ENCODE measurements at regions not wholly inside any gene's neighbourhood (a gene's known extent, or its start where the extent isn't known, plus 50 kb on each side); places are given as distances from the start of the nearest gene placed in this dataset.
A peak's percentile ranks its signal among the peaks of the same experiment; 100 is the strongest.

DNA sequence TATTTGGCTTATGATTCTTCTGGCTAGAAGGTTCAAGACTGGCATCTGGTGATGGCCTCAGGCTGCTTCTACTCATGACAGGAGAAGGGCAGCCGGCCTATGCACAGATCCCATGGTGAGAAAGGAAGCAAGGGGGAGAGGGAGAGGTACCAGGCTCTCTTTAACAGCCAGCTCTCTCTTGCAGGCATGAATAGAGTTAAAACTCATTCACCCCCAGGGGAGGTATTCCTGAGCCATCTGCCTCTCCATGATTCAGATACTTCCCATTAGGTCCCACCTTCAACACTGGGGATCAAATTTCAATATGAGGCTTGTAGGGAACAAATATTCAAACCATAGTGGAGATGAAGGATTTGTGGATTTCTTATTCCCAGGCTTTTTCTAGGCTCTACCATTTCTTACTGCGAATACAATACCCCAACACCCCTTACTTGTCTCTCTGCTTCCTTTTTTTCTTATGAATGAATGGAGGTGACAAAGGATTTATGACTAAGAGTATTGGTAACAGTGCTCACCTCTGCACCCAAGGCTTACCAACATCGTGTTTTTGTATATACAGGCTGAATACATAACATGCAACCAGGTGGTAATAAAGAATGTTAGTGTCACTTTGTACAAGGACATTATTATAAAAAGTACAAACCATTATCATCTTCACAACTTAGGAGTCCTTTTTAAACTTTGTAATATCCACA lies 454.6 kb upstream of the TRIB2 start:
- 79 to 89% methylated on average over 3 of the region's 3 CpGs for WGBS, 2 donors
- Histone ChIP-seq H3K27me3 (no peaks in the 10 kb centered on the region), H3K27ac (peak overlapping the region in 3 of 4 donors; percentile 23 to 55 (median 36)), H3K36me3 (no peaks in the 10 kb centered on the region), H3K4me1 (peaks cover 0 to 25% (median 19%) of the 10 kb centered on the region in 4 donors), H3K9me3 (no peaks in the 10 kb centered on the region), H3K4me3 (no peak overlapping the region)
- intact Hi-C loops (cut with DNase I) = no loop called here
- no peak for DNase-seq
- TF ChIP-seq, protein P1, sequence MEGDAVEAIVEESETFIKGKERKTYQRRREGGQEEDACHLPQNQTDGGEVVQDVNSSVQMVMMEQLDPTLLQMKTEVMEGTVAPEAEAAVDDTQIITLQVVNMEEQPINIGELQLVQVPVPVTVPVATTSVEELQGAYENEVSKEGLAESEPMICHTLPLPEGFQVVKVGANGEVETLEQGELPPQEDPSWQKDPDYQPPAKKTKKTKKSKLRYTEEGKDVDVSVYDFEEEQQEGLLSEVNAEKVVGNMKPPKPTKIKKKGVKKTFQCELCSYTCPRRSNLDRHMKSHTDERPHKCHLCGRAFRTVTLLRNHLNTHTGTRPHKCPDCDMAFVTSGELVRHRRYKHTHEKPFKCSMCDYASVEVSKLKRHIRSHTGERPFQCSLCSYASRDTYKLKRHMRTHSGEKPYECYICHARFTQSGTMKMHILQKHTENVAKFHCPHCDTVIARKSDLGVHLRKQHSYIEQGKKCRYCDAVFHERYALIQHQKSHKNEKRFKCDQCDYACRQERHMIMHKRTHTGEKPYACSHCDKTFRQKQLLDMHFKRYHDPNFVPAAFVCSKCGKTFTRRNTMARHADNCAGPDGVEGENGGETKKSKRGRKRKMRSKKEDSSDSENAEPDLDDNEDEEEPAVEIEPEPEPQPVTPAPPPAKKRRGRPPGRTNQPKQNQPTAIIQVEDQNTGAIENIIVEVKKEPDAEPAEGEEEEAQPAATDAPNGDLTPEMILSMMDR (IDR thresholded peaks at IDR 0.05) = no peak
- no peak for TF ChIP-seq EP300 (IDR thresholded peaks at IDR 0.05)

DNA sequence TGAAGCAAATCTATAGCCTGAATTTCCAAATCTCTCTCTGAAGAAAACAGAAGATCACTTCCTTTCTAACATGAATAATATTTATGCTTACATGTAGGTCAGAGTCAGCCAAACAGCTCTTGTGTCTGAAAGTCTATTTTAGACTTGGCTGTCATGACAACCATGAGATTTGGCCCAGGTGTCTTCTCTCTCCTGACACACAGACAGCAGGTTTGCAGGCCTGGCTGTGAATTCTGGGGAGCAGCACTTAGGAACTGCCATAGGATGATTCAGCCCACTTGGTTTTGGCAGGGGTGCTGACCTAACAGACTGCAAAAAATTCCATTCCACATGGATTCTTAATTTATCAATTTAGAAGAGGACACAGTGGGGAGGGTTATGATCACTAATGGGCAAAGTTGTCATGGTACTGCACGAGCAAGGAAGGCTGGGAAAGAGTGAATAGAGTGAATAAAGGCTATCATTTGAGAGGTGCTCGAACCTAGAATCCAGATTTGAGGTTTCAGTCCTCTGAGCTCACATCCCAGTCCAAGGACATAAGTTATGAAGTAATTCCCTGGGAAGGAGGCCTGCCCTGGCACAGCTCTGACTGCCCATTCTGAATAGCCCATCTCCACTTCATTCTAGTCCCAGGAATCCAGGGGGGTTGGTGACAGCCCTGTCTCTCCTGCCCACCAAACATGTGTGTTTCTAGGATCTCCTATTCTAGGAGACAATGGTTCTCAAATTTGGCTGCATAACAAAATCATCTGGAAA lies 453.9 kb upstream of the TRIB2 start:
- peak; percentile 77 for DNase-seq
- H3K27ac ChIP-seq = peak overlapping the region; percentile 17 to 55 (median 30)

DNA sequence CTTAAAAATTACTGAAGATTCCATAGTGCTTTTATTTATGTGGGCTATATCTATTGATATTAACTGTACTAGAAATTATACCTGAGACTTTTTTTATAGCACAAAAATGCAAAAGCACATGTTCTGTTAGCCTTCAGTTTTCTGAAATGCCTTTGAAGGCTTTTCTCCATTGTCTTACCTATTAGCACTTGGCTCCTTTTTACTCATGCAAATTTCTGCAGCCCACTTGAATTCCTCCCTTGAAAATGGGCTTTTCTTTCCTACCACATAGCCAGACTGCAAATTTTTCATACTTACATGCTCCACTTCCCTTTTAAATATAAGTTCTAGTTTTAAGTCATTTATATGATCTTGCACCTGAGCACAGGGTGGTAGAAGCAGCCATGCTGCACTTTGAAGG lies 453.0 kb upstream of the TRIB2 start:
- DNase-seq = no peak
- Histone ChIP-seq H3K4me1 (peaks cover 0 to 15% (median 13%) of the 10 kb centered on the region in 4 donors), H3K9me3 (no peaks in the 10 kb centered on the region), H3K36me3 (no peaks in the 10 kb centered on the region), H3K27me3 (no peaks in the 10 kb centered on the region), H3K4me3 (no peak overlapping the region), H3K27ac (no peak overlapping the region)
- TF ChIP-seq EP300 (IDR thresholded peaks at IDR 0.05) = no peak
- TF ChIP-seq POLR2A (IDR thresholded peaks at IDR 0.05) = no peak
- no peak for TF ChIP-seq POLR2AphosphoS5 (IDR thresholded peaks at IDR 0.05)
- TF ChIP-seq, protein P1 (IDR thresholded peaks at IDR 0.05) = no peak
- intact Hi-C loops (cut with DNase I) = no loop called here

More for the DNA sequence above, 453.9 kb upstream of the TRIB2 start:
- no peaks in the 10 kb centered on the region for H3K36me3 ChIP-seq
- no peak overlapping the region for H3K4me3 ChIP-seq
- peaks cover 0 to 18% (median 14%) of the 10 kb centered on the region in 4 donors for H3K4me1 ChIP-seq
- intact Hi-C loops (cut with DNase I) = no loop called here
- H3K27me3 ChIP-seq = no peaks in the 10 kb centered on the region
- no peaks in the 10 kb centered on the region for H3K9me3 ChIP-seq
- 45 to 58% methylated on average over 2 of the region's 2 CpGs for WGBS, 2 donors
- peak in 1 of 4 donors; percentile 23 for TF ChIP-seq POLR2AphosphoS5 (IDR thresholded peaks at IDR 0.05)
- TF ChIP-seq POLR2A (IDR thresholded peaks at IDR 0.05) = no peak

DNA sequence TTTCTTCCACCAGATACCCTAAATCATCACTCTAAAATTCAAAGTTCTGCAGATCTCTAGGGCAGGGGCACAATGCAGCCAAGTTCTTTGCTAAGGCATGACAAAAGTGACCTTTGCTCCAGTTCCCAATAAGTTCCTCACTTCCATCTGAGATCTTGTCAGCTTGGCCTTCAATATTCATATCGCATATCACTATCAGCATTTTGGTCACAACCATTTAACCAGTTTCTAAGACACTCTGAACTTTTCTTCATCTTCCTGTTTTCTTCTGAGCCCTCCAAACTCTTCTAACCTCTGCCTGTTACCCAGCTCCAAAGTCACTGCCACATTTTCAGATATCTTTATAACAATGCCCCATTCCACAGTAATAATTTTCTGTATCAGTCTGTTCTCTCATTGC lies 452.6 kb upstream of the TRIB2 start:
- Histone ChIP-seq H3K4me1 (peaks cover 0 to 15% (median 13%) of the 10 kb centered on the region in 4 donors), H3K4me3 (no peak overlapping the region), H3K9me3 (no peaks in the 10 kb centered on the region), H3K27ac (no peak overlapping the region), H3K27me3 (no peaks in the 10 kb centered on the region), H3K36me3 (no peaks in the 10 kb centered on the region)
- TF ChIP-seq EP300 (IDR thresholded peaks at IDR 0.05) = no peak
- no peak for TF ChIP-seq POLR2AphosphoS5 (IDR thresholded peaks at IDR 0.05)
- TF ChIP-seq, protein P1 (IDR thresholded peaks at IDR 0.05) = no peak
- TF ChIP-seq POLR2A (IDR thresholded peaks at IDR 0.05) = no peak
- no peak for DNase-seq
- intact Hi-C loops (cut with DNase I) = no loop called here
- WGBS, 2 donors = 84 to 96% methylated on average over 1 of the region's 1 CpG

DNA sequence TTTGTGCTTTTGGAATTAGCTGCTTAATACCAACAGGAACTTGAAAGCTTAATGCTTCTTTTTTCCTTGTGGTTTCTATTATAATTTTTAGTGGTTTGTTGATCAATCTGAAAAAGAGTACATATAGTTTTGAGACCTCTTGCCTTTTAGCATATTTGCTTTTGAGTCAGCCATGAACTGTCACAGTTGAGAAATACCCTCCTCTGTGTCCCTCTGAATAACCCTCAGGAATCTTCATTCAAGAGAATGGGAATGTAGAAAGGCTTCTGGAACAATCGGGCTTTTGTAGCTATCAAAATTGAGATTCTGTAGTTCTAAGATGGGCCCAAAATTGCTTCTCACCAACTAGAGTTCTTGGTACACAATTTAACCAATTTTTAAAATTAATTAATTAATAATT lies 451.1 kb upstream of the TRIB2 start:
- H3K4me1 ChIP-seq = peaks cover 0 to 15% (median 13%) of the 10 kb centered on the region in 4 donors

More for the DNA sequence above, 451.1 kb upstream of the TRIB2 start:
- no peaks in the 10 kb centered on the region for H3K27me3 ChIP-seq
- WGBS, 2 donors = 96 to 100% methylated on average over 1 of the region's 1 CpG
- no peak for DNase-seq
- TF ChIP-seq EP300 (IDR thresholded peaks at IDR 0.05) (no peak), POLR2A (IDR thresholded peaks at IDR 0.05) (no peak), POLR2AphosphoS5 (IDR thresholded peaks at IDR 0.05) (no peak)
- TF ChIP-seq, protein P1 (IDR thresholded peaks at IDR 0.05) = no peak
- no peaks in the 10 kb centered on the region for H3K36me3 ChIP-seq
- intact Hi-C loops (cut with DNase I) = no loop called here
- H3K9me3 ChIP-seq = no peaks in the 10 kb centered on the region
- H3K27ac ChIP-seq = no peak overlapping the region
- H3K4me3 ChIP-seq = no peak overlapping the region
